Esophagus squamous epithelium (tissue), 4 donors: ENCODE measurements at regions not wholly inside any gene's neighbourhood (a gene's known extent, or its start where the extent isn't known, plus 50 kb on each side); places are given as distances from the start of the nearest gene placed in this dataset.

Experiments
- POLR2A ChIP-seq, 4 donors: fragments of 450-650 bp; IDR thresholded peaks; one replicate each; pipeline ENCODE4 v1.6.1; 2017; ENCODE audit warnings: antibody characterized with exemption in 4 of 4, mild to moderate bottlenecking in 4 of 4, moderate library complexity in 3 of 4
- TF ChIP-seq, protein P1 (sequence below), 6 experiments: fragments of 450-650 bp in 4 of 6; fragments of 200-600 bp in 2 of 6; sonication (generic) in 2 of 6; IDR thresholded peaks; one replicate each; pipeline ENCODE4 v1.5.1; 2016 to 2019; ENCODE audit warnings: antibody characterized with exemption in 6 of 6, mild to moderate bottlenecking in 4 of 6, moderate library complexity in 4 of 6

DNA sequence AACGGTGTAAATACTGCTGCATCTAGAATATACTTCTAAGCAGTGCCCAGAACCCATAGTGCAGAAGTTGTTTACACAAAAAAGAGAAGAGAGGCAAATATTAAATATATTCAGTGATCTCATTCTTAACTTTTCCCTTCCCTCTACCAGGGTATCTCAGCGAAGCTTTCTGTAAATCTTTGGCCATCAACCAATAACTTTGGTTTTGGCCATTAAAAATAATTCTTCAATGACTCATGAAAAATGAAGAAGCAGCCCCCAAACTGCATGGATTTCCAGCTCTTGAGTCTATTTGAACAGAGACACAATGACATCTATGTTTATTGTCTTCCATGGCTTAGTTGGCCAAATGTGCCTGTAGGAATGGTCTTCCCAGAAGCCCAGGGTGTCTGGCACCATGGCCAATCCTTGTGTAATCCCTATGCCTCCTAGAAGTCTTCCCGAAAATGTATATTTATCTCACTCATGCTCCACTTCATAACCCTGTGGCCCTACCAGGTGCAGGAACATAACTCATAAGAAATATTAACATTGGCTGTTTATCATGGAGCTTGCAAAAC is 646.6 kb downstream of the TOX3 start:
- TF ChIP-seq, protein P1, sequence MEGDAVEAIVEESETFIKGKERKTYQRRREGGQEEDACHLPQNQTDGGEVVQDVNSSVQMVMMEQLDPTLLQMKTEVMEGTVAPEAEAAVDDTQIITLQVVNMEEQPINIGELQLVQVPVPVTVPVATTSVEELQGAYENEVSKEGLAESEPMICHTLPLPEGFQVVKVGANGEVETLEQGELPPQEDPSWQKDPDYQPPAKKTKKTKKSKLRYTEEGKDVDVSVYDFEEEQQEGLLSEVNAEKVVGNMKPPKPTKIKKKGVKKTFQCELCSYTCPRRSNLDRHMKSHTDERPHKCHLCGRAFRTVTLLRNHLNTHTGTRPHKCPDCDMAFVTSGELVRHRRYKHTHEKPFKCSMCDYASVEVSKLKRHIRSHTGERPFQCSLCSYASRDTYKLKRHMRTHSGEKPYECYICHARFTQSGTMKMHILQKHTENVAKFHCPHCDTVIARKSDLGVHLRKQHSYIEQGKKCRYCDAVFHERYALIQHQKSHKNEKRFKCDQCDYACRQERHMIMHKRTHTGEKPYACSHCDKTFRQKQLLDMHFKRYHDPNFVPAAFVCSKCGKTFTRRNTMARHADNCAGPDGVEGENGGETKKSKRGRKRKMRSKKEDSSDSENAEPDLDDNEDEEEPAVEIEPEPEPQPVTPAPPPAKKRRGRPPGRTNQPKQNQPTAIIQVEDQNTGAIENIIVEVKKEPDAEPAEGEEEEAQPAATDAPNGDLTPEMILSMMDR (IDR thresholded peaks at IDR 0.05) = no peak
- TF ChIP-seq POLR2A (IDR thresholded peaks at IDR 0.05) = no peak
